ENCODE measurements at regions not wholly inside any gene's neighbourhood (a gene's known extent, or its start where the extent isn't known, plus 50 kb on each side); places are given as distances from the start of the nearest gene placed in this dataset.

DNA sequence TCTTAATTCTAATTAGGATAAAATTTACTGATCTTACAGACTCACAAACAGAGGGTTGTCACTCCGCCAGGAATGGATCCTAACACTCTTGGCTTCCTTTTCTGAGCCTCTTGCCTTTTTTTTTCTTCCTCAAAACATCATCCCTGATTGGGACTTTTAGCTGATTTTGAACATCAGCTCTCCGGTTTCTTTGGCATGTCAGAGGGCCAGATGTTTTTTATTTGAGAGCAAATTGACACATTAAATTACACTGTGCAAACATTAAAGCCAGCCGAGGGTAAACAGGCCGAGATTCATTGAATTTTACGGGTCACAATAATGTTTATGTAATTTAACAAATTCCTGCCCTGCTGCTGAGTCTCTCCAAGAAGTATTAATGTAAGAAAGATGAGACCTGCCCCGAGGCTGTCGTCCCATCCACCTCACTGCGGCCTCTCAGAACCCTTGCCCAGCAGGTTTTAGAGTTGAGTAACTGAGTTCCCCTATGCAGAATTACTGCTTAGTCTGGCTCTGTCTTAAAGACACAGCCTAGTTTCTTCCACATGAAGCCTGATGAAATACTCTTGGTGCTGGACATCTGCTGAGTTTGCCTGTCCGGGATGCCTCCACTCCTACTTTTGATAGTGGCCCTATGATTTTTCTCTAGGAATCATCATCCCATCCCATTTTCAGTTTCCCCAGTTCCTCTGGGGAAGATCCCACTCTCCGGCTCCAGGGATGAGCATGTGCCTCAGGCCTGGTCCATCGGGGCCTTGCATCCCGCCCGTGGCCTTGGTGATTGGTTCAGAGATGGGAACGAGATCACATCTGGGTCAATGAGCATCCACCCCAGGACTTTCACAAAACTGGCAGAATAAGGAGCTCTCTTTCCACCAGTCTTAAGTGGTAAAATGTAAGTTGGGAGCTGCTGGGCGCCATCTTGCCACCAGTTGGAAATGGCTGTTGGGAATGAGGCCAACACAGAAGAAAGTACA lies 226.6 kb upstream of the TLE3 start:
- Histone ChIP-seq H3K4me2 (ENCODE audit: low read length) (no peak overlapping the region), H3K4me1 (ENCODE audit: control insufficient read depth, low read length) (peaks cover 80% of the 10 kb centered on the region), H3K79me2 (ENCODE audit: control insufficient read depth, low read length) (no peaks in the 10 kb centered on the region), H3K27ac (ENCODE audit: low read depth, low read length) (no peak overlapping the region), H3F3A (ENCODE audit: control insufficient read depth, insufficient read depth) (peaks cover 14% of the 10 kb centered on the region), H3K9me2 (replicated peaks; ENCODE audit: control insufficient read depth, low read length) (no peaks in the 10 kb centered on the region), H3K36me3 (ENCODE audit: control insufficient read depth, low read length) (no peaks in the 10 kb centered on the region), H3K27me3 (ENCODE audit: control insufficient read depth, low read length) (no peaks in the 10 kb centered on the region), H4K20me1 (ENCODE audit: control insufficient read depth, insufficient read depth, low read depth, low read length) (no peaks in the 10 kb centered on the region), H3K9me3 (ENCODE audit: control insufficient read depth, insufficient read depth, low read length) (no peaks in the 10 kb centered on the region), H3K4me3 (ENCODE audit: low read length) (no peak overlapping the region)
- TF ChIP-seq EZH2phosphoT487 (IDR thresholded peaks at IDR 0.05; ENCODE audit: borderline replicate concordance, low read length), result no peak
- TF ChIP-seq, protein P1, sequence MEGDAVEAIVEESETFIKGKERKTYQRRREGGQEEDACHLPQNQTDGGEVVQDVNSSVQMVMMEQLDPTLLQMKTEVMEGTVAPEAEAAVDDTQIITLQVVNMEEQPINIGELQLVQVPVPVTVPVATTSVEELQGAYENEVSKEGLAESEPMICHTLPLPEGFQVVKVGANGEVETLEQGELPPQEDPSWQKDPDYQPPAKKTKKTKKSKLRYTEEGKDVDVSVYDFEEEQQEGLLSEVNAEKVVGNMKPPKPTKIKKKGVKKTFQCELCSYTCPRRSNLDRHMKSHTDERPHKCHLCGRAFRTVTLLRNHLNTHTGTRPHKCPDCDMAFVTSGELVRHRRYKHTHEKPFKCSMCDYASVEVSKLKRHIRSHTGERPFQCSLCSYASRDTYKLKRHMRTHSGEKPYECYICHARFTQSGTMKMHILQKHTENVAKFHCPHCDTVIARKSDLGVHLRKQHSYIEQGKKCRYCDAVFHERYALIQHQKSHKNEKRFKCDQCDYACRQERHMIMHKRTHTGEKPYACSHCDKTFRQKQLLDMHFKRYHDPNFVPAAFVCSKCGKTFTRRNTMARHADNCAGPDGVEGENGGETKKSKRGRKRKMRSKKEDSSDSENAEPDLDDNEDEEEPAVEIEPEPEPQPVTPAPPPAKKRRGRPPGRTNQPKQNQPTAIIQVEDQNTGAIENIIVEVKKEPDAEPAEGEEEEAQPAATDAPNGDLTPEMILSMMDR (IDR thresholded peaks at IDR 0.05; ENCODE audit: low read depth, low read length, poor library complexity, severe bottlenecking), result no peak

DNA sequence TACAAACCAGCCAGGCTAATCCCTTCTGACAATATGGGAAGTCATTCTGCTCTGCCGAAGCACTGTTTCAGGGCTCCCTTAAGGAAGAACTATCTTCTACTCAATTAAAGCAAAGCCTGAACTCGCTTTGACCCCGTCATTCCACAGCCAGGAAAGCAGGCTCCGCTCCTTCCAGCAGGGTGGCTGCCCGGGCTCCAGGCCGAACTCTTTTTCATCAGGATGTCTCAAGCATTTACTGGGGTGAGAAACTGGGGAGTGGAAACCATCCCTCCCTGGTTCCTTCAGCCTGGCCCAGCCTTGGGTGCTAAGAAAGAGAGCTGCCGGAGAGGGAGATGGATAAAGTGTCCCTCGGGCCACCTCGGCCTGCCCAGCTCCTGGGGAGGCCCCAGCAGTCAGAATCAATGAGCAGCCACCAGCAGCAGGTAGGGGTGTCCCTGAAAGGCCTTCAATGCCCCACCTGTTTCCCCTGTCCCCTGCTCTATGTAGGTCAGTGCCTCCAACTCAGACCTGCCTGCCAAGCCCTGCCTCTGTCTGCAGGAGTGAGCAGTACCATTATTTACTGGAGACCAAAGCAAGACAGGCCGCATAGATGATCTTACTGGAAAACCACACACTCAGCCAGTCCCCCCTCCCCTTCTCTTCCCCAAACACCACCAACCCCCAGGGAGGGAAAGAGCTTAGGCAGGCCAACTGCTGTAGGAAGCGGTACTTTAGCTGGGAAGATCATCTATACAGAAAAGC lies 225.6 kb upstream of the TLE3 start:
- H3K36me3 ChIP-seq (ENCODE audit: control insufficient read depth, low read length), result no peaks in the 10 kb centered on the region
- H3F3A ChIP-seq (ENCODE audit: control insufficient read depth, insufficient read depth), result peaks cover 24% of the 10 kb centered on the region
- no peaks in the 10 kb centered on the region for H3K9me2 ChIP-seq (replicated peaks; ENCODE audit: control insufficient read depth, low read length)
- no peaks in the 10 kb centered on the region for H3K27me3 ChIP-seq (ENCODE audit: control insufficient read depth, low read length)
- H3K79me2 ChIP-seq (ENCODE audit: control insufficient read depth, low read length), result no peaks in the 10 kb centered on the region
- H4K20me1 ChIP-seq (ENCODE audit: control insufficient read depth, insufficient read depth, low read depth, low read length), result no peaks in the 10 kb centered on the region
- H3K27ac ChIP-seq (ENCODE audit: low read depth, low read length), result no peak overlapping the region
- no peak overlapping the region for H3K4me3 ChIP-seq (ENCODE audit: low read length)
- peaks cover 80% of the 10 kb centered on the region for H3K4me1 ChIP-seq (ENCODE audit: control insufficient read depth, low read length)
- H3K4me2 ChIP-seq (ENCODE audit: low read length), result no peak overlapping the region
- H3K9me3 ChIP-seq (ENCODE audit: control insufficient read depth, insufficient read depth, low read length), result no peaks in the 10 kb centered on the region
- TF ChIP-seq EZH2phosphoT487 (IDR thresholded peaks at IDR 0.05; ENCODE audit: borderline replicate concordance, low read length), result no peak
- TF ChIP-seq, protein P1 (IDR thresholded peaks at IDR 0.05; ENCODE audit: low read depth, low read length, poor library complexity, severe bottlenecking), result no peak

DNA sequence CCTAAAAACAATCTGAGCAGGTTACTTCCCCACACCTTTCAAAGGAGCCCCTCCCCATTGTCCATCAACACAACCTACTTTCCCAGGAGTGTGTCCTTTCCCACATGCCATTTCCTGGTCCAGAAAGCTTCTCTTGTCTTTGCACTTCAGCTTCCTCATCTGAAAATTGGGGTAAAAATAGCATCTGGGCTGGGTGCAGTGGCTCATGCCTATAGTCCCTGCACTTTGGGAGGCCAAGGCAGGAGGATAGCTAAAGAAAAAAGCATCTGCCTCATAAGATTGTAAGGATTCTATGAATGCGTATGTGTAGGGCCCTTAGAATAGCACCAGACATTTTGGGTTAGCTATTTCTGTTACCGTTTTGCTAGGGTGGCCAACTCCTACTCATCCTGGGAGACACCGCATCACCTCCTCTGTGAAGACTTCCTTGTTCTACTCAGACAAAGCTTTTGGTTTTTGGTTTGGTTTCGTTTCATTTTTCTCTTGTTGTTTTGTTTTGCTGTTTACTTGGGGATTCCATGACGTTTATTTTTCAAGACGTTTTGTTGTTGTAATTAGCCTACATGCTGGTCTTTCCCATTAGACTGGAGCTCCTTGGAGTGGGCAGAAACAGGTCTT lies 224.4 kb upstream of the TLE3 start:
- no peaks in the 10 kb centered on the region for H3K9me3 ChIP-seq (ENCODE audit: control insufficient read depth, insufficient read depth, low read length)
- no peaks in the 10 kb centered on the region for H3K79me2 ChIP-seq (ENCODE audit: control insufficient read depth, low read length)
- peaks cover 80% of the 10 kb centered on the region for H3K4me1 ChIP-seq (ENCODE audit: control insufficient read depth, low read length)
- H3K27ac ChIP-seq (ENCODE audit: low read depth, low read length), result peak overlapping the region; percentile 98
- H3F3A ChIP-seq (ENCODE audit: control insufficient read depth, insufficient read depth), result peaks cover 28% of the 10 kb centered on the region
- H3K27me3 ChIP-seq (ENCODE audit: control insufficient read depth, low read length), result no peaks in the 10 kb centered on the region
- H3K4me2 ChIP-seq (ENCODE audit: low read length), result peak overlapping the region; percentile 94
- H3K36me3 ChIP-seq (ENCODE audit: control insufficient read depth, low read length), result no peaks in the 10 kb centered on the region
- no peaks in the 10 kb centered on the region for H4K20me1 ChIP-seq (ENCODE audit: control insufficient read depth, insufficient read depth, low read depth, low read length)
- no peaks in the 10 kb centered on the region for H3K9me2 ChIP-seq (replicated peaks; ENCODE audit: control insufficient read depth, low read length)
- peak overlapping the region; percentile 70 for H3K4me3 ChIP-seq (ENCODE audit: low read length)
- TF ChIP-seq, protein P1 (IDR thresholded peaks at IDR 0.05; ENCODE audit: low read depth, low read length, poor library complexity, severe bottlenecking), result no peak
- TF ChIP-seq EZH2phosphoT487 (IDR thresholded peaks at IDR 0.05; ENCODE audit: borderline replicate concordance, low read length), result no peak
